ENCODE measurements at regions not wholly inside any gene's neighbourhood (a gene's known extent, or its start where the extent isn't known, plus 50 kb on each side); places are given as distances from the start of the nearest gene placed in this dataset.

DNA sequence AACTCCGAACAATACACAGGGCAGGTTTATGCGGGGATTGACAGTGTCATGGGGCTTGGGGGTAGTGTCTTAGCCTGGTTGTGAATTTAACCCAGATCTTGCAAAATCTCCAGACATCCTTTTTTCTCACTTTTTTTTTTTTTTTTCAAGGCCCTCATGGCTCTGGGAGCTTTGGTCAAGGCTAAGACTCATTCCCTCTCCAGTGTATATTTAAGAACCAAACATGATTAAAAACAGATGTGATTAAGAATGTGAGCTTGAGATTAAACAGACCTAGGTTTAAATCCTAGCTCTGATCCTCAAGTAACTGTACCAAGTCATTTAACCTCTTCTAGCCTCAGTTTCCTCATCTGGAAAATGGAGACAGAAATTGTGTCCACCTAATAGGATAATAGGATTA, 151.7 kb upstream of the FUT8 start:
- TF ChIP-seq, protein P1, sequence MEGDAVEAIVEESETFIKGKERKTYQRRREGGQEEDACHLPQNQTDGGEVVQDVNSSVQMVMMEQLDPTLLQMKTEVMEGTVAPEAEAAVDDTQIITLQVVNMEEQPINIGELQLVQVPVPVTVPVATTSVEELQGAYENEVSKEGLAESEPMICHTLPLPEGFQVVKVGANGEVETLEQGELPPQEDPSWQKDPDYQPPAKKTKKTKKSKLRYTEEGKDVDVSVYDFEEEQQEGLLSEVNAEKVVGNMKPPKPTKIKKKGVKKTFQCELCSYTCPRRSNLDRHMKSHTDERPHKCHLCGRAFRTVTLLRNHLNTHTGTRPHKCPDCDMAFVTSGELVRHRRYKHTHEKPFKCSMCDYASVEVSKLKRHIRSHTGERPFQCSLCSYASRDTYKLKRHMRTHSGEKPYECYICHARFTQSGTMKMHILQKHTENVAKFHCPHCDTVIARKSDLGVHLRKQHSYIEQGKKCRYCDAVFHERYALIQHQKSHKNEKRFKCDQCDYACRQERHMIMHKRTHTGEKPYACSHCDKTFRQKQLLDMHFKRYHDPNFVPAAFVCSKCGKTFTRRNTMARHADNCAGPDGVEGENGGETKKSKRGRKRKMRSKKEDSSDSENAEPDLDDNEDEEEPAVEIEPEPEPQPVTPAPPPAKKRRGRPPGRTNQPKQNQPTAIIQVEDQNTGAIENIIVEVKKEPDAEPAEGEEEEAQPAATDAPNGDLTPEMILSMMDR (IDR thresholded peaks at IDR 0.05) = no peak
- TF ChIP-seq POLR2A (IDR thresholded peaks at IDR 0.05) = no peak

All from body of pancreas (tissue), 4 donors.